GM12891 (cell line): ENCODE measurements at regions not wholly inside any gene's neighbourhood (a gene's known extent, or its start where the extent isn't known, plus 50 kb on each side); places are given as distances from the start of the nearest gene placed in this dataset.

ENCODE experiments used
- POLR2A ChIP-seq: IDR thresholded peaks from 2 replicates; pipeline ENCODE4 v1.6.1; 2011; ENCODE audit warnings: low read depth, low read length, control low read depth
- POLR2AphosphoS5 ChIP-seq: IDR thresholded peaks from 2 replicates; pipeline ENCODE4 v1.6.1; 2011; ENCODE audit warnings: low read depth, low read length, control low read depth
- TAF1 ChIP-seq: IDR thresholded peaks from 2 replicates; pipeline ENCODE4 v1.6.1; 2011; ENCODE audit warnings: low read depth, low read length, control low read depth

DNA sequence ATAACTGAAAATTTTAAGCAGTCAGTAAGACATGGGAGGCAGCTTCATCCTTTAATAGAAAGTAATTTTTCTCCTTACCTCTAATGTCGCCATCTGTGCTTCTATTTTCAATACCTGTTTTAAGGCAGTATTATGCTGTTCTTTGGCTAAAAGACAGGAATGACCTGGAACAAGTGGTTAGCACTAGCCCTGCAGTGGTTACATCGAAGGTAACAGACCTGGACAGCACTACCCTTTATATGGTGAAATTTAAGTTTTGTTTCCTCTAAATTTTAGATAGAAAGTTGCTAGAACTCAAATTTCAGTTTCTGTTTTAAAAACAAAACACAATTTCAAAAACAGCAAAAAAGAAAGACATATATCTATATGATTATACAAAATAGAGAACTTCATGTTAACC is 534.1 kb upstream of the CDH6 start:
- TF ChIP-seq POLR2AphosphoS5 (no peak), POLR2A (no peak), TAF1 (no peak)
